ENCODE measurements at regions not wholly inside any gene's neighbourhood (a gene's known extent, or its start where the extent isn't known, plus 50 kb on each side); places are given as distances from the start of the nearest gene placed in this dataset.

DNA sequence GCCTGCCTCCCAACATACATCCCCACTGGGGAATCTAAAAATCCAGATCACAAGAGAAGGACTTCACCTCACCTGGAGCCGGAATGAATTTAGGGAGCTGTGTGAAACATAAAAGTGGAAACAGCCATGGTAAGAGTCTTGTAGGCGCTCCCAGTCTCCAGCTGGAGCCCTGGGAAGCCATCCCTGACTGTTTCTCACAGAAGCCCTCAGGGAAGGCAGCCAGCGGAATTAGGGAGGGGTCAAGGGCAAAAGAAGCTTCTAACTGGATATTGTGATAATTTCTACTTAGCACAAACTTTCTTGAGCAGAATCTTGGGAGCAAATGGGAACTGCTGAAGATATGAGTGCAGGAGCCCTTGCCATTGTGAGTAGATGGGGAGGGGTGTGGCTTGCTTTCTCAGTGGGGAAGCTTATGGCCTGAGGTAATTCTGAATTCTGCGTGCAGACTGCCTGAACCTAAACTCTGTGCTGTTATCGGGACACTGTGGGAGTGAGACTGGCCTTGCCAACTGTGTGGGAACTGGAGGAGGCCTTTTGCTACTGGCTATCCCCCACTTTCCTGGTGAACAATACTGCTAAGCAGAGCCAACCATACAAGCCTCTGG, 174.4 kb upstream of the SMC2 start:
- TF ChIP-seq, protein P1, sequence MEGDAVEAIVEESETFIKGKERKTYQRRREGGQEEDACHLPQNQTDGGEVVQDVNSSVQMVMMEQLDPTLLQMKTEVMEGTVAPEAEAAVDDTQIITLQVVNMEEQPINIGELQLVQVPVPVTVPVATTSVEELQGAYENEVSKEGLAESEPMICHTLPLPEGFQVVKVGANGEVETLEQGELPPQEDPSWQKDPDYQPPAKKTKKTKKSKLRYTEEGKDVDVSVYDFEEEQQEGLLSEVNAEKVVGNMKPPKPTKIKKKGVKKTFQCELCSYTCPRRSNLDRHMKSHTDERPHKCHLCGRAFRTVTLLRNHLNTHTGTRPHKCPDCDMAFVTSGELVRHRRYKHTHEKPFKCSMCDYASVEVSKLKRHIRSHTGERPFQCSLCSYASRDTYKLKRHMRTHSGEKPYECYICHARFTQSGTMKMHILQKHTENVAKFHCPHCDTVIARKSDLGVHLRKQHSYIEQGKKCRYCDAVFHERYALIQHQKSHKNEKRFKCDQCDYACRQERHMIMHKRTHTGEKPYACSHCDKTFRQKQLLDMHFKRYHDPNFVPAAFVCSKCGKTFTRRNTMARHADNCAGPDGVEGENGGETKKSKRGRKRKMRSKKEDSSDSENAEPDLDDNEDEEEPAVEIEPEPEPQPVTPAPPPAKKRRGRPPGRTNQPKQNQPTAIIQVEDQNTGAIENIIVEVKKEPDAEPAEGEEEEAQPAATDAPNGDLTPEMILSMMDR (IDR thresholded peaks at IDR 0.05; ENCODE audit: control extremely low read depth, extremely low read depth, low read depth, missing control alignments): no peak
- CTCF ChIA-PET: interaction anchor here (0.7 to 1.3 kb wide), 3 partner anchors 10 to 33 kb away, joined by 3 read pairs; no protein-coding TSS in a partner anchor

DNA sequence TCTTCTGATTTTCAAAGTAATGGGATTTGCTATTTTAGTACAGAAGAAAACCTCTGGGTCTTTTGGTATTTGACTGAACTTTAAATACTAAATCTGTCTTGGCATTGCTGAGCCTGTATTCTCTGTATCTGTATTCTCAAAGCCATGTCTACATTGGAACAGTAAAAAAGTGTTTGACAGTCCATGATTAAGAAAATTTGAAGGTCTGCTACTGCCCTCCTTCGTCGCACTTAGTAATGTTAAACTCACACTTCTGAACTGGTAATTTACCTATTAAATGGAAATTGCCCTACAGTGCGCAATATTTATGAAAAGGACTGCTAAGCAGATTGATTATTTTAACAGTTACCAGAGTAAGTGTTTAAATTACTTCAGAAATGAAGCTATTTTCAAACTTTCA, 165.7 kb upstream of the SMC2 start:
- DNase-seq (ENCODE audit: extremely low spot score): no peak
- TF ChIP-seq, protein P1 (IDR thresholded peaks at IDR 0.05; ENCODE audit: control extremely low read depth, extremely low read depth, low read depth, missing control alignments): no peak
- ChIA-PET CTCF (interaction anchor here (1.6 kb wide), 1 partner anchor 15 kb away, joined by 6 read pairs; no protein-coding TSS in a partner anchor), POLR2A (no interaction called here)

More for the DNA sequence above, 174.4 kb upstream of the SMC2 start:
- no peak for DNase-seq (ENCODE audit: extremely low spot score)
- POLR2A ChIA-PET: no interaction called here

DNA sequence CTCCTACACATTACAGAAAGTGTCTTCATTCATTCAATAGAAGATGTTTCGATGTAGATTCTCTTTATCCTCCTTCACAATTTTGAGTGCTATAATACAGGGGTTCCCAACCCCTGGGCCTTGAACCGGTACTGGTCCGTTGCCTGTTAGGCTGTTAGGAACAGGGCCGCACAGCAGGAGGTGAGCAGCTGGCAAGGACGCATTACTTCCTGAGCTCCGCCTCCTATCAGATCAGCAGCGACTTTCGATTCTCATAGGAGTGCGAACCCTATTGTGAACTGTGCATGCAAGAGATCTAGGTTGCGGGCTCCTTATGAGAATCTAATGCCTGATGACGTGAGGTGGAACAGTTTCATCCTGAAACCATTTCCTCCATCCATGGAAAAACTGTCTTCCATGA, 153.0 kb upstream of the SMC2 start:
- DNase-seq (ENCODE audit: extremely low spot score): no peak
- TF ChIP-seq, protein P1 (IDR thresholded peaks at IDR 0.05; ENCODE audit: control extremely low read depth, extremely low read depth, low read depth, missing control alignments): no peak
- CTCF ChIA-PET: interaction anchor here (1.7 kb wide), 1 partner anchor 19 kb away, joined by 3 read pairs; no protein-coding TSS in a partner anchor
- POLR2A ChIA-PET: no interaction called here

DNA sequence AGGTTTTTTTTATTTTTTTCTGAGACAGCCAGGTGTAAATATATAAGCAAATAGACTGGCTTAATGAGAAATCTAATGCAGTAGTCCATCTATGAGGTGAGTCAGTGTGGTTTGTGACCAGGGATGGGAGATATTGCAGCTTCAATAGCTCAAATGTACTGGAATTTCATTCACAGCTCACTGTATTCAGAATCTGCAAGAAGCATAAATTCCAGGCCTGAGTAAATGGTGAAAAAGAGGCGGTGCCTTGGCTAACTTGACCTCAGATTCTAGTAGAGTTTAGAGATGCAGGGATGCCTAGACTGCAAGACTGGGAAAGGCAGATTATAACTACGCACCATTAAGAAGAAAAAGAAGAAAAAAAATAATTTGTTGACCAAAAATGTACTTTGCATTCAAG, 151.9 kb upstream of the SMC2 start:
- ChIA-PET POLR2A (no interaction called here), CTCF (interaction anchor here (1.7 to 2.3 kb wide), 2 partner anchors 13 to 20 kb away, joined by 3 to 6 read pairs; no protein-coding TSS in a partner anchor)
- no peak for DNase-seq (ENCODE audit: extremely low spot score)
- TF ChIP-seq, protein P1 (IDR thresholded peaks at IDR 0.05; ENCODE audit: control extremely low read depth, extremely low read depth, low read depth, missing control alignments): no peak

DNA sequence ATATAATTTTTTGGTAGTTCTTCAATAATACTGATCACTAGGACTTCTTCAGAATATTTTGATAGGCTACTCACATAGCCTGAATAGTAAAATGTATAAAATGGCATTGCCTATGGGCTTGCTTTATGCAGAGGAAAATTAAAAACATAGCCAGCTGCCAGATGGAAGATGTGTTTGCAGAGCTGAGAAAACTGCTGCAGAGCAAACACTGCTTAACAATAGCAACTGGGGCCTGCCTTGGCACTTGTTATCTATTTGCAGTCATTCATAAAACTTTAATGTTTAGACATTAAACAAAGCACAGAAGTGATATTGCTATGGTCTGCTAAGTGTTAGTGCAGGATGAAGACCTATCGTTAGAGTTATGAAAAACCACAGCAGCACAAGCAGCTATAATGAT, 151.5 kb upstream of the SMC2 start:
- ChIA-PET POLR2A (no interaction called here), CTCF (interaction anchor here (1.7 to 2.3 kb wide), 2 partner anchors 13 to 21 kb away, joined by 3 to 6 read pairs; no protein-coding TSS in a partner anchor)
- TF ChIP-seq, protein P1 (IDR thresholded peaks at IDR 0.05; ENCODE audit: control extremely low read depth, extremely low read depth, low read depth, missing control alignments): no peak
- DNase-seq (ENCODE audit: extremely low spot score): no peak

DNA sequence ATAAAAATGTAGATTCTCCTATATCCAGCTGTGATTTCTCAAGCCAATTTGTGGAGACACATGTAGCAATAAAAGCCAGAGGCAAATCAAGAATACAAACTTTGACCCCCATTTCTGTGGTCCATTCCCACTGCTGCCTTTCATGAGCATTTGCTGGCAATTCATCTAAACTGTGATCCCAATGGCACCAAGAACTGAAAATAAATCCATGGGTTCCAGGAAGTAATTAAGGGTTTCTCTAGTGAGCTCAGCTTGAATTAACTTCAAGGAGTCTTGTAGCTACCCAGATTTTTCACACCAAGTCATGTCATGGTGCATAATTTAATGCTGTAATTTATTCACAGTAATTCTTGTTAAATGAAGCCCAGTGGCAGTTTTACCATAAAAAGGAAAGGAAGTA, 145.0 kb upstream of the SMC2 start:
- ChIA-PET POLR2A (no interaction called here), CTCF (no interaction called here)
- no peak for DNase-seq (ENCODE audit: extremely low spot score)
- TF ChIP-seq, protein P1 (IDR thresholded peaks at IDR 0.05; ENCODE audit: control extremely low read depth, extremely low read depth, low read depth, missing control alignments): no peak

Measured in GM10248 (cell line).